Eye (tissue), 1 donor: ENCODE measurements at regions not wholly inside any gene's neighbourhood (a gene's known extent, or its start where the extent isn't known, plus 50 kb on each side); places are given as distances from the start of the nearest gene placed in this dataset.

ENCODE experiments used
- DNase-seq: peaks from one replicate; pipeline ENCODE4 v3.0.0-alpha.2; 2015

DNA sequence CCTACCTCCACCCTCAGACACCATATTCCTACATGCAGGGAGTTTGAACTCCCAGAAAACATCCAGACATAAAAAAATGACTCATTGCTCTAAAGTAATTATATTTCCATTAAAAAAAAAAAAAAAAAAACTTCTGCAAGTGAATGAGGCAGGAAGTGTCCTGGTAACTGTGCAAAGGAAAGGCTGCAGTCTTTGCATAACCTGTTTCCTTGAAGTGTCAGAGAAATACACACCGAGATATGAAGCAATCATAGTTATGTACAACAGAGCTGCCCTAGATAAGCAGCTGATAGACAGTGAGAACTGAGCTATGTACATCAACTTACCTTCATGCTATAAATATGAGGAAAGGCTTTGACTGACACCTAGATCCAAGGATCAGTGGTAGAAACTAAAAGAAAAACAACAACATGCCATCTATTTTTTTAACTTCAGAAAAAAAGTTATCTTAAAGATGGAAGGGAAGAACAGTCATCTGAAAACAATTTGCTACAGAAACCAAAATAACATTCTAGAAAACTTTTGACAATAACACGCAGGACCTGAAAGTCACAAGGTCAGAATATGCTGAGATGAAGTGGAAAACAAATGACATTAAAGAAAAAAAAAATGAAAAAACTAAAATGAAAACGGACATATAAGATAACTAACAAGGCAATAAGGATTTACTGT, 263.2 kb downstream of the SEC23A start:
- no peak for DNase-seq

GRCh38 chr14:38838979-38839323, 264.1 kb downstream of the SEC23A start:
- no peak for DNase-seq

GRCh38 chr14:38838049-38838978, 264.7 kb downstream of the SEC23A start:
- DNase-seq: no peak

DNA sequence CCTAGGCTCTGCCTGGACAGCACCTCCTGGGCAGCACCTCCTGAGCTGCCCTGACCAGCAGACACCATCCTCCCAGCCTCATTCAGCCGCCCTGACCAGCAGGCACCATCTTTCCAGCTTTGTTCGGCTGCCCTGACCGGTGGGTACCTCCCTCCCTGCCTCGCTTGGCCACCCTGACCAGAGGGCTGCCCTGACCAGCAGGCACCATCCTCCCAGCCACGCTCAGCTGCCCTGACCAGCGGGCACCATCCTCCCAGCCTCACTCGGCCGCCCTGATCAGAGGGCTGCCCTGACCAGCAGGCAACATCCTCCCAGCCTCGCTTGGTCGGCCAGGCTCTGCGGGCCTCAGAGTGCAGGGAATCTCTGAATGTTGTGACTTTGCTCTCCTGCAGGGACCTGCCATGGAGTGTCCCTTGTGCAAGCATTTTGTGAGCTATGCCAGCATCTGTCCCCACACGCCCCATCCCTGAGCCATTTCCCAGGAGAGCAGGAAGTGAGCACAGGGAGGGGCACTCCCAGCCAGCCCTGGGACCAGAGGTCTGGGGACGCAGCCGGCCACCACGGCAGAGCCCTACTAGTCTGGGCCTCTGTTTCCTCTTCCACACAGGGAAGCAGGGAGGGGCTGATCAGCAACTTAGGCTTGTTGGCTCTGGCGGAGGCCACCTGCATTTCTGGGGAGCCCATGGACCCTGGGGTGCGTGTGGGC, 265.5 kb downstream of the SEC23A start:
- DNase-seq: no peak

GRCh38 chr14:38836539-38836938, 266.5 kb downstream of the SEC23A start:
- DNase-seq: no peak

- no peak for DNase-seq
These were observed 267.2 kb downstream of the SEC23A start for GRCh38 chr14:38835874-38836273.

GRCh38 chr14:38828183-38828827, 274.7 kb downstream of the SEC23A start:
- DNase-seq: no peak

- no peak for DNase-seq
These were observed 278.3 kb downstream of the SEC23A start for GRCh38 chr14:38824706-38825105.

GRCh38 chr14:38818555-38818954, 284.5 kb downstream of the SEC23A start:
- no peak for DNase-seq

GRCh38 chr14:38808734-38809455, 294.1 kb downstream of the SEC23A start:
- DNase-seq: no peak

GRCh38 chr14:38799671-38800070, 303.4 kb downstream of the SEC23A start:
- DNase-seq: no peak

- DNase-seq: no peak
These were observed 308.4 kb downstream of the SEC23A start for GRCh38 chr14:38794677-38795076.

DNA sequence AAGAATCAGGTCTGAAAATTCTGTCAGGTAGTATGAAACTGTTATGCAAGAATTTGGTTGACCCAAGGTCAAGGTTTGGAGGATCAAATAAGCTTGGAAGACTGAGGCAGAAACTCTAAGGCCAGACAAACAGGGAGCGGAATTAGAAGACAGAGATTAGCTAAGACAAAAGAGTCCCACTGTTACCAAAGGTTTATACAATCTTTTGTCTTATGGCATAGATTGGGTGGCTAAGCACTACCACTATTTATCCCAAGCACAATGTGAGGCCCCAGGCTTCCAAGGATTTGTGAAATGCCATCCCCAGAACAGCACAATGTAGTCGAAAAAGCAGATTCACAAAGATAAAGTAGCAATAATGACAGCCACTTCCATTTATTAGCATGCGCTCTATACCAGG, 311.2 kb downstream of the SEC23A start:
- DNase-seq: no peak

- no peak for DNase-seq
These were observed 312.1 kb downstream of the SEC23A start for GRCh38 chr14:38790916-38791315.

DNA sequence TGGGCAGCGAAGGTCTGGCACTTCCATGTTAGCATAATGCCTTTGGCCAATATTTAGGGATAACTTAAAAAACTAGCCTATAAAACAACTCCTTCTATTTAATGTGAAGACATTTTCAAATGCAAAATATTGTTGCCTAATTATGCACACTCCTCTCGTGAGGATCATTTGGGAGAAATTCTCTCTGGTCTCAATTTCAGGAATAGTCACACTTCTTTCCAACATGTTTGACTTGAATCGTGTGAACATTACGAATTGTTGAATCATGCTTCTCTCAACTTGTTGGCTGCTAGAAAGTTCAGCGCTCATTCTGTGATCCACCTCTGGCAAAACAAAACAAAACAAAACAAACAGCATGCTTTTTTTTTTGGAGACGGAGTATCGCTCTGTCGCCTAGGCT, 313.2 kb downstream of the SEC23A start:
- no peak for DNase-seq

- DNase-seq: no peak
These were observed 315.0 kb downstream of the SEC23A start for GRCh38 chr14:38788060-38788459.

DNA sequence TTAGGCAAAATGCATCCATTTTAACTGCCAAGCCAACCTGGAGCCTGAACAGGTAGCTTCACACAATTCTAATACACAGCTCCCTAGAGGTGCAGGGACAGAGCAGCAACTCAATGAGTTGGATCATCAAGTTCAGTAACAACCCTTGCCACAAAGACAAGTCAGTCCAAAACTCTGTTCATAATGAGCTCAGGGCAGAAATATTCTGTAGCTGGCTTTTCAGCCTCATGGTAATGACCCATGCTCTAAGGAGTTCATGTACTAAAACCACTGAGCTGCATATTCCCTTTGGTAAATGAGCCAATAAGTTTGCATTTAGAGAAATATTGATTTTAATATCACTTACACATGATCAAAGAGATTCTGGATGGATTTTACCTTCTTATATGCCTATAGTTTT, 316.1 kb downstream of the SEC23A start:
- DNase-seq: no peak

GRCh38 chr14:38777401-38777800, 325.6 kb downstream of the SEC23A start:
- no peak for DNase-seq

DNA sequence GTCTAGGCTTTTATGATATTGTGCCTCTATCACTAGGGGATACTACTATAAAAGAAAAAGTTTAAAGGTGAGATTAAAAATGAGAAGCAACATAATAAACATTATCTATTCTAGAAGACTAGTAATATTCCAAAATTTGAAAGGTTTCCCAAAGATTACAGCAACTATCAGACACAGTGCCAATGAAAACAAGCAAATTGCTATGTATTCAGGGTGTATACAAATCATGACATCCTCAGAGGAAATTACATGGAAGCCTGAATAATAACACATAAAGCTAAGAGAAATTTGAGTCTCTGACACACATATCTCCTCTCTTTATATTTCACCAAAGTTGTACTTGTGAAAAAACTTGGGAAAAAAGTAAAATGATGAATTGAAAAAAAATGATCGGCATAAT, 327.0 kb downstream of the SEC23A start:
- DNase-seq: no peak

DNA sequence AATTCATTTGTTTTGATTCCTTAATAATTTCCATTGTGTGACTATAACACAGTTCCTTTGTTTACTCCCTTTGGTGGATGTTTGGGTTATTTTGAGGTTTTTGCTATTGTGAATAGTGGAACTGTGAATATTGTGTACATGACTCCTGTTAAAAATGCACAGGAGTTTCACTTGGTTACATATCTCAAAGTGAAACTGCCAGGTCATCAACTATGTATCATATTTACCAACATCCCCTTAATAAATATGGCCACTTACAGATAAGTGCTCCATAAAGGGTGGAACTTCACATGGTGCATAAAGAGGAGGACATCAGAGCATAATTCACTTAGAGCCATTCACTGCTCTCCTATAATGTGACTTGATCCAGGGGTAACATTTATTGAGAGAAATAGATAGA, 328.9 kb downstream of the SEC23A start:
- no peak for DNase-seq

- no peak for DNase-seq
These were observed 332.8 kb downstream of the SEC23A start for GRCh38 chr14:38770251-38770650.

GRCh38 chr14:38762845-38763244, 340.2 kb downstream of the SEC23A start:
- no peak for DNase-seq

GRCh38 chr14:38762426-38762825, 340.6 kb downstream of the SEC23A start:
- DNase-seq: no peak
